Epithelial cell of proximal tubule (primary cell): ENCODE measurements at regions not wholly inside any gene's neighbourhood (a gene's known extent, or its start where the extent isn't known, plus 50 kb on each side); places are given as distances from the start of the nearest gene placed in this dataset.

ENCODE experiments used
- DNase-seq: peaks from one replicate; pipeline ENCODE4 v3.0.0-alpha.2; 2011; ENCODE audit warnings: low read depth
- H3K4me3 ChIP-seq: 2 replicates; pipeline ENCODE4 v1.5.1; 2011; ENCODE audit warnings: low read depth, mild to moderate bottlenecking, low read length
- CTCF ChIP-seq: conservative IDR thresholded peaks from 2 replicates; pipeline ENCODE4 v1.5.1; 2012; ENCODE audit warnings: low read depth, mild to moderate bottlenecking, low read length

GRCh38 chr16:6958184-6958583 lies 374.5 kb upstream of the RBFOX1 start:
- no peak for DNase-seq
- H3K4me3 ChIP-seq = no peak overlapping the region
- no peak for TF ChIP-seq CTCF

- TF ChIP-seq CTCF = no peak
- no peak for DNase-seq
- no peak overlapping the region for H3K4me3 ChIP-seq
Measured at GRCh38 chr16:6957681-6958080, 375.0 kb upstream of the RBFOX1 start.

GRCh38 chr16:6956511-6956910 lies 376.1 kb upstream of the RBFOX1 start:
- H3K4me3 ChIP-seq = no peak overlapping the region
- no peak for TF ChIP-seq CTCF
- no peak for DNase-seq

GRCh38 chr16:6955303-6955702 lies 377.3 kb upstream of the RBFOX1 start:
- H3K4me3 ChIP-seq = no peak overlapping the region
- no peak for DNase-seq
- no peak for TF ChIP-seq CTCF

GRCh38 chr16:6949240-6949639 lies 383.4 kb upstream of the RBFOX1 start:
- peak; percentile 19 for DNase-seq
- no peak for TF ChIP-seq CTCF
- H3K4me3 ChIP-seq = no peak overlapping the region

GRCh38 chr16:6947291-6947690 lies 385.4 kb upstream of the RBFOX1 start:
- DNase-seq = no peak
- no peak for TF ChIP-seq CTCF

GRCh38 chr16:6946802-6947201 lies 385.8 kb upstream of the RBFOX1 start:
- no peak overlapping the region for H3K4me3 ChIP-seq
- no peak for DNase-seq
- no peak for TF ChIP-seq CTCF

More at GRCh38 chr16:6947291-6947690, 385.4 kb upstream of the RBFOX1 start:
- no peak overlapping the region for H3K4me3 ChIP-seq
